H1 (cell line): ENCODE measurements at regions not wholly inside any gene's neighbourhood (a gene's known extent, or its start where the extent isn't known, plus 50 kb on each side); places are given as distances from the start of the nearest gene placed in this dataset.

Experiments
- CTCF ChIA-PET: fragments of 300-600 bp; sonication (Branson Sonifier 250); formaldehyde crosslinking; loops from one replicate; lab custom pipeline; 2021; ENCODE audit not compliant: partially characterized antibody; lab: Charles Lee
- POLR2A ChIA-PET: fragments of 300-600 bp; sonication (Branson Sonifier 250); formaldehyde crosslinking; loops from one replicate; lab custom pipeline; 2021; ENCODE audit warnings: inconsistent platforms; ENCODE audit not compliant: partially characterized antibody; lab: Charles Lee
- DNase-seq, 2 experiments: peaks; one replicate each; pipeline versions ENCODE4 v3.0.0 to v3.0.0-alpha.2; 2010 to 2022; ENCODE audit warnings: low spot score in 2 of 2, low read depth in 1 of 2, mixed read lengths in 1 of 2
- FAIRE-seq: peaks from 2 replicates; lab custom pipeline; 2011; peaks lifted over from hg19 to GRCh38; lab: Jason Lieb, UNC
- H2AFZ ChIP-seq: 2 replicates; pipeline ENCODE4 v1.8.1; 2012; ENCODE audit warnings: low read length, inconsistent platforms
- H2AK5ac ChIP-seq: 2 replicates; pipeline ENCODE4 v1.6.1; 2013; ENCODE audit warnings: low read depth, low read length
- H2BK120ac ChIP-seq: replicated peaks from 2 replicates; pipeline ENCODE3; 2013; ENCODE audit warnings: low read depth, low read length, inconsistent platforms
- H2BK12ac ChIP-seq: 2 replicates; pipeline ENCODE4 v1.6.1; 2013; ENCODE audit warnings: low read depth, low read length
- H2BK15ac ChIP-seq: 2 replicates; pipeline ENCODE4 v1.6.1; 2013; ENCODE audit warnings: low read length
- H2BK20ac ChIP-seq: 2 replicates; pipeline ENCODE4 v1.6.1; 2013; ENCODE audit warnings: low read length
- H2BK5ac ChIP-seq: 2 replicates; pipeline ENCODE4 v1.6.1; 2013; ENCODE audit warnings: low read depth, low read length
- H3K14ac ChIP-seq: 2 replicates; pipeline ENCODE4 v1.6.1; 2013; ENCODE audit warnings: inconsistent platforms; ENCODE audit not compliant: insufficient read length
- H3K18ac ChIP-seq: 2 replicates; pipeline ENCODE4 v1.6.1; 2013; ENCODE audit warnings: low read length; ENCODE audit errors: extremely low read depth
- H3K23ac ChIP-seq: 2 replicates; pipeline ENCODE4 v1.6.1; 2013; ENCODE audit warnings: inconsistent platforms; ENCODE audit not compliant: insufficient read length
- H3K23me2 ChIP-seq: 2 replicates; pipeline ENCODE4 v1.6.1; 2013; ENCODE audit warnings: low read depth, low read length
- H3K27ac ChIP-seq: 2 replicates; pipeline ENCODE4 v1.6.1; 2011; ENCODE audit warnings: low read depth, low read length, inconsistent platforms
- H3K27me3 ChIP-seq, 4 experiments: replicated peaks in 1 of 4; 1 replicate in 1 of 4; 2 replicates in 3 of 4; pipeline versions ENCODE4 v1.6.1 to v1.8.1; 2011 to 2013; ENCODE audit warnings: low read length in 3 of 4, mild to moderate bottlenecking in 3 of 4, inconsistent platforms in 2 of 4, mixed read lengths in 2 of 4, moderate library complexity in 1 of 4; ENCODE audit not compliant: control insufficient read depth in 3 of 4, insufficient read depth in 3 of 4; ENCODE audit errors: extremely low read depth in 1 of 4
- H3K36me3 ChIP-seq, 4 experiments: 2 replicates each; pipeline versions ENCODE4 v1.6.1 to v1.8.1; 2011 to 2013; ENCODE audit warnings: mild to moderate bottlenecking in 4 of 4, low read length in 3 of 4, moderate library complexity in 2 of 4, control low read depth in 1 of 4, inconsistent platforms in 1 of 4; ENCODE audit not compliant: insufficient read depth in 4 of 4, control insufficient read depth in 2 of 4
- H3K4ac ChIP-seq: replicated peaks from 2 replicates; pipeline ENCODE3; 2013; ENCODE audit warnings: low read length, low read depth, mixed read lengths, inconsistent platforms; ENCODE audit not compliant: insufficient read length
- H3K4me1 ChIP-seq, 4 experiments: replicated peaks in 1 of 4; 1 replicate in 1 of 4; 2 replicates in 3 of 4; pipeline versions ENCODE4 v1.6.1 to v1.8.1; 2011 to 2013; ENCODE audit warnings: low read length in 3 of 4, inconsistent platforms in 2 of 4, mixed read lengths in 1 of 4; ENCODE audit not compliant: insufficient read depth in 4 of 4, control insufficient read depth in 3 of 4
- H3K4me2 ChIP-seq, 2 experiments: 2 replicates each; pipeline versions ENCODE4 v1.6.1 to v1.8.1; 2011 to 2013; ENCODE audit warnings: low read depth in 2 of 2, low read length in 2 of 2, control low read depth in 1 of 2, inconsistent platforms in 1 of 2, mild to moderate bottlenecking in 1 of 2; ENCODE audit not compliant: insufficient read depth in 1 of 2
- H3K4me3 ChIP-seq, 4 experiments: fragments of 200-600, 300-600 bp in 1 of 4; sonication (generic), shearing (Covaris generic), sonication (Bioruptor Twin) in 1 of 4; 2 replicates each; pipeline versions ENCODE4 v1.5.1 to v1.8.1; 2011 to 2016; ENCODE audit warnings: low read length in 4 of 4, low read depth in 3 of 4, control low read depth in 2 of 4, inconsistent platforms in 2 of 4, mild to moderate bottlenecking in 2 of 4, mixed read lengths in 1 of 4, moderate library complexity in 1 of 4; ENCODE audit not compliant: insufficient read depth in 2 of 4; ENCODE audit errors: extremely low read depth in 1 of 4
- H3K56ac ChIP-seq: replicated peaks from 2 replicates; pipeline ENCODE3; 2013; ENCODE audit warnings: low read depth, mild to moderate bottlenecking, mixed read lengths, low read length, inconsistent platforms; ENCODE audit not compliant: insufficient read length
- H3K79me1 ChIP-seq: 2 replicates; pipeline ENCODE4 v1.6.1; 2013; ENCODE audit warnings: low read depth, low read length, control low read depth
- H3K79me2 ChIP-seq, 2 experiments: 2 replicates each; pipeline versions ENCODE4 v1.6.1 to v1.8.1; 2012 to 2013; ENCODE audit warnings: low read length in 2 of 2, mild to moderate bottlenecking in 2 of 2, inconsistent platforms in 1 of 2; ENCODE audit not compliant: insufficient read depth in 2 of 2, control insufficient read depth in 1 of 2
- H3K9ac ChIP-seq, 4 experiments: replicated peaks in 1 of 4; 1 replicate in 1 of 4; 2 replicates in 3 of 4; pipeline versions ENCODE4 v1.6.1 to v1.8.1; 2011 to 2013; ENCODE audit warnings: low read depth in 3 of 4, low read length in 3 of 4, control low read depth in 2 of 4, mild to moderate bottlenecking in 2 of 4, moderate library complexity in 2 of 4, inconsistent platforms in 1 of 4; ENCODE audit errors: extremely low read depth in 1 of 4
- H3K9me3 ChIP-seq, 2 experiments: 2 replicates each; pipeline versions ENCODE4 v1.6.1 to v1.8.1; 2012 to 2013; ENCODE audit warnings: mild to moderate bottlenecking in 2 of 2, moderate library complexity in 2 of 2, control low read depth in 1 of 2, inconsistent platforms in 1 of 2, low read depth in 1 of 2, low read length in 1 of 2, mixed read lengths in 1 of 2; ENCODE audit not compliant: insufficient read depth in 2 of 2
- H4K20me1 ChIP-seq, 2 experiments: replicated peaks in 1 of 2; 2 replicates each; pipeline versions ENCODE3 to v1.8.1; 2011 to 2013; ENCODE audit warnings: inconsistent platforms in 2 of 2, low read length in 2 of 2, mild to moderate bottlenecking in 1 of 2; ENCODE audit not compliant: insufficient read depth in 2 of 2, control insufficient read depth in 1 of 2
- H4K5ac ChIP-seq: 2 replicates; pipeline ENCODE4 v1.6.1; 2013; ENCODE audit warnings: low read length, low read depth, mixed read lengths, inconsistent platforms; ENCODE audit not compliant: insufficient read length
- H4K8ac ChIP-seq: 2 replicates; pipeline ENCODE4 v1.8.0; 2013; ENCODE audit warnings: mild to moderate bottlenecking, moderate library complexity, low read length, inconsistent platforms; ENCODE audit not compliant: insufficient read depth; ENCODE audit errors: extremely low read depth
- H4K91ac ChIP-seq: replicated peaks from 2 replicates; pipeline ENCODE3; 2013; ENCODE audit warnings: low read length, mixed read lengths, inconsistent platforms; ENCODE audit not compliant: insufficient read length
- ASH2L ChIP-seq: fragments of 200-600, 300-600 bp; sonication (generic); IDR thresholded peaks from one replicate; pipeline ENCODE4 v1.7.1; 2017; ENCODE audit warnings: low read length
- CHD1 ChIP-seq: IDR thresholded peaks from 2 replicates; pipeline ENCODE4 v1.6.1; 2012; ENCODE audit warnings: low read depth, low read length, improper control_type of control experiment
- CHD2 ChIP-seq: IDR thresholded peaks from 2 replicates; pipeline ENCODE4 v1.6.1; 2012; ENCODE audit warnings: low read length, improper control_type of control experiment
- HDAC6 ChIP-seq: IDR thresholded peaks from one replicate; pipeline ENCODE4 v1.7.1; 2012; ENCODE audit warnings: low read depth, mild to moderate bottlenecking, inconsistent platforms, low read length, moderate library complexity
- SAP30 ChIP-seq: fragments of 300-600 bp; sonication (generic); IDR thresholded peaks from 2 replicates; pipeline ENCODE4 v1.7.1; 2012; ENCODE audit warnings: low read length, moderate library complexity, mild to moderate bottlenecking, inconsistent platforms; ENCODE audit not compliant: insufficient read depth, insufficient replicate concordance
- SP1 ChIP-seq: IDR thresholded peaks from 2 replicates; pipeline ENCODE4 v1.6.1; 2011; ENCODE audit warnings: low read depth, low read length
- SP2 ChIP-seq: IDR thresholded peaks from 2 replicates; pipeline ENCODE4 v1.6.1; 2012; ENCODE audit warnings: mild to moderate bottlenecking, low read length, inconsistent platforms
- YY1 ChIP-seq: IDR thresholded peaks from 2 replicates; pipeline ENCODE4 v1.6.1; 2011; ENCODE audit warnings: low read depth, mild to moderate bottlenecking, low read length
- WGBS, 2 experiments: shearing (Covaris generic) in 1 of 2; methylation state at CpG; one replicate each; pipeline versions ENCODE4 v1.1.6 to v1.1.7; 2013 to 2015; ENCODE audit warnings: low lambda C conversion rate in 2 of 2, mixed read lengths in 2 of 2, inconsistent platforms in 1 of 2, low coverage in 1 of 2, missing lambda C conversion rate in 1 of 2; ENCODE audit not compliant: insufficient replicate concordance in 2 of 2, insufficient coverage in 1 of 2, insufficient read length in 1 of 2; ENCODE audit errors: extremely low coverage in 1 of 2, missing lambda C conversion rate in 1 of 2; 5-methylcytosine and 5-hydroxymethylcytosine counted together

- Histone ChIP-seq H3K27me3 (peaks cover 0 to 3% (median 0%) of the 10 kb centered on the region in 4 experiments; a peak in 1 of 7 replicates), H4K91ac (peak overlapping the region; percentile 100), H3K4me3 (peak overlapping the region; percentile 49 to 95 (median 88)), H3K4me1 (peaks cover 0 to 6% (median 3%) of the 10 kb centered on the region in 4 experiments; a peak in 5 of 7 replicates), H2BK12ac (peak overlapping the region; percentile 99), H3K14ac (no peak overlapping the region), H4K20me1 (peaks cover 3% of the 10 kb centered on the region in 2 experiments), H4K8ac (peak overlapping the region; percentile 99), H3K4ac (peak overlapping the region; percentile 100), H3K79me2 (peaks cover 8 to 37% of the 10 kb centered on the region in 2 experiments; a peak in 3 of 4 replicates), H3K23me2 (peaks cover 31% of the 10 kb centered on the region), H2BK5ac (peak overlapping the region; percentile 99), H2AFZ (no peak overlapping the region), H2BK120ac (peak overlapping the region; percentile 99), H3K79me1 (no peaks in the 10 kb centered on the region; the same call in 1 of the 2 replicates), H4K5ac (peak overlapping the region; percentile 91), H3K9me3 (no peaks in the 10 kb centered on the region), H3K23ac (peak overlapping the region; percentile 86), H2AK5ac (peak overlapping the region; percentile 67), H3K4me2 (peak overlapping the region; percentile 90 to 97), H3K9ac (peak overlapping the region in 3 of 4 experiments; percentile 72 to 92 (median 91); a peak in 6 of 7 replicates), H3K18ac (peak overlapping the region; percentile 99), H3K36me3 (peaks cover 0 to 8% (median 0%) of the 10 kb centered on the region in 4 experiments; a peak in 2 of 8 replicates), H2BK15ac (peak overlapping the region; percentile 88; the same call in 1 of the 2 replicates), H2BK20ac (peak overlapping the region; percentile 89; the same call in 1 of the 2 replicates), H3K56ac (peak overlapping the region; percentile 80), H3K27ac (peak overlapping the region; percentile 87)
- CTCF ChIA-PET = interaction anchor here (1.1 to 3.7 kb wide), 3 partner anchors 56 to 71 kb away, joined by 3 to 10 read pairs (median 5); partner anchors contain the start of gene SOX4
- POLR2A ChIA-PET = interaction anchor here (0.6 to 8.6 kb wide), 21 partner anchors 8 to 171 kb away, joined by 3 to 161 read pairs (median 4); partner anchors contain the start of gene SOX4
- FAIRE-seq (no peak), DNase-seq (no peak)
- WGBS, 2 experiments = 0% methylated on average over 9 of the region's 9 CpGs; no CpG with 5 or more reads in 1 of the 2 experiments
- TF ChIP-seq SP1 (no peak), SAP30 (no peak), CHD1 (no peak), YY1 (no peak), HDAC6 (no peak), CHD2 (no peak), SP2 (no peak), ASH2L (no peak)
Observed at GRCh38 chr6:21665110-21665391, 71.5 kb downstream of the SOX4 start.
